ENCODE measurements at regions not wholly inside any gene's neighbourhood (a gene's known extent, or its start where the extent isn't known, plus 50 kb on each side); places are given as distances from the start of the nearest gene placed in this dataset.

DNA sequence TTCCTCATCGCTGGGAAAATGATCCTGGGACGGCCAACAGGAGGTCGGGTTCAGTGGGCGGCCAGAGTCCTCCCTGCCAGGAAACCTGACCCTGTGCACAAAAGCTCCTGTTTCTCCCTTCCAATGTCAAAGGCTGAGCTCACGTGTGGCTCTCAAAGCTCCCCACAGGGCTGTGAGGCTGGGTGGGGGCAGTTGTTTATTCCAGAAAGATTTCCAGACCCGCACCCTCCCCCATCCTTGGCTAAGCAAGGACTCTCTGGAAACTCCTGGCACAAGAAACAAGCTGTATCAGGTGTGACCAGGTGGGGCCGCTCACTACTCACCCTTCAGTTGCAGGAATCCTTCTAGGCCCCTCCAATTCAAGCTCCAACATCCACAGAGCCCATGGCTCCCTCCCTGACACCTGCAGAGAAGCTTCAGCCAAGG lies 131.9 kb downstream of the SHANK2 start:
- 0 to 11% methylated on average over 1 to 5 of the region's 7 CpGs for WGBS, 2 donors (ENCODE audit: low coverage in 1 of 2)
- Histone ChIP-seq H3K27me3 (peaks cover 27% of the 10 kb centered on the region), H3K4me1 (no peaks in the 10 kb centered on the region), H3K27ac (no peak overlapping the region), H3K36me3 (no peaks in the 10 kb centered on the region), H3K4me3 (no peak overlapping the region), H3K9me3 (no peaks in the 10 kb centered on the region)
- ATAC-seq: no peak
- TF ChIP-seq POLR2A (IDR thresholded peaks at IDR 0.05) (no peak), POLR2AphosphoS5 (IDR thresholded peaks at IDR 0.05) (no peak), EP300 (IDR thresholded peaks at IDR 0.05) (no peak)
- TF ChIP-seq, protein P1, sequence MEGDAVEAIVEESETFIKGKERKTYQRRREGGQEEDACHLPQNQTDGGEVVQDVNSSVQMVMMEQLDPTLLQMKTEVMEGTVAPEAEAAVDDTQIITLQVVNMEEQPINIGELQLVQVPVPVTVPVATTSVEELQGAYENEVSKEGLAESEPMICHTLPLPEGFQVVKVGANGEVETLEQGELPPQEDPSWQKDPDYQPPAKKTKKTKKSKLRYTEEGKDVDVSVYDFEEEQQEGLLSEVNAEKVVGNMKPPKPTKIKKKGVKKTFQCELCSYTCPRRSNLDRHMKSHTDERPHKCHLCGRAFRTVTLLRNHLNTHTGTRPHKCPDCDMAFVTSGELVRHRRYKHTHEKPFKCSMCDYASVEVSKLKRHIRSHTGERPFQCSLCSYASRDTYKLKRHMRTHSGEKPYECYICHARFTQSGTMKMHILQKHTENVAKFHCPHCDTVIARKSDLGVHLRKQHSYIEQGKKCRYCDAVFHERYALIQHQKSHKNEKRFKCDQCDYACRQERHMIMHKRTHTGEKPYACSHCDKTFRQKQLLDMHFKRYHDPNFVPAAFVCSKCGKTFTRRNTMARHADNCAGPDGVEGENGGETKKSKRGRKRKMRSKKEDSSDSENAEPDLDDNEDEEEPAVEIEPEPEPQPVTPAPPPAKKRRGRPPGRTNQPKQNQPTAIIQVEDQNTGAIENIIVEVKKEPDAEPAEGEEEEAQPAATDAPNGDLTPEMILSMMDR (IDR thresholded peaks at IDR 0.05): no peak

DNA sequence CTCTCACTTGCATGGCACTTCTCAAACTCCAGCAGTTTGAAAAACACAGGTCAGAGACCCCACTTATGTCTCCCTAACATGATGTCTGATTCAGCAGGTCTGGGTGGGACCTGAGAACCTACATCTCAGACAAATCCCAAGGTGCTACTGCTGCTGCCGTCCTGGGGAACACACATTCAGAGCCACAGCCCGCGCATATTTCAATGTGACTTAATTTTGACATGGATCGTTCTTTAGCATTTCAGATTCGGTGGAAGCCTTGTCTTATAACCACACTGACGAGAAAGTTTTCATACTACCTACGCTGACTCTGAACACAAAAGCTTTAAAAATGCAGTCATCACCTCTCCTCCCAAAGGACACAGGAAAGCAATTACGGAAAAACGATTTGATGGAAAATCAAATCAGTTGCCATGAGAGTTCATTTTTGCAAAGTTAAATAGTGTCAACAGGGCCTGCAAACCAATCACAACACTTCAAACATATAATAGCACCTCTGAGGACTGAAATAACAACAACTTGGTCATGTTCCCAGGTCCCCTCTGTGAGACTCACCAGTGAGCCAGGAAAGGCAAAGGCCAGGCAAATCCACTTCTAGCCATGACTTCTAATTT lies 132.6 kb downstream of the SHANK2 start:
- WGBS, 2 donors (ENCODE audit: low coverage in 1 of 2): 63 to 80% methylated on average over 6 to 8 of the region's 9 CpGs
- H3K27me3 ChIP-seq: peaks cover 34% of the 10 kb centered on the region
- no peaks in the 10 kb centered on the region for H3K36me3 ChIP-seq
- H3K4me1 ChIP-seq: no peaks in the 10 kb centered on the region
- no peak overlapping the region for H3K27ac ChIP-seq
- TF ChIP-seq POLR2A (IDR thresholded peaks at IDR 0.05) (no peak), EP300 (IDR thresholded peaks at IDR 0.05) (no peak), POLR2AphosphoS5 (IDR thresholded peaks at IDR 0.05) (no peak)
- TF ChIP-seq, protein P1 (IDR thresholded peaks at IDR 0.05): no peak
- ATAC-seq: no peak
- no peaks in the 10 kb centered on the region for H3K9me3 ChIP-seq
- H3K4me3 ChIP-seq: no peak overlapping the region

DNA sequence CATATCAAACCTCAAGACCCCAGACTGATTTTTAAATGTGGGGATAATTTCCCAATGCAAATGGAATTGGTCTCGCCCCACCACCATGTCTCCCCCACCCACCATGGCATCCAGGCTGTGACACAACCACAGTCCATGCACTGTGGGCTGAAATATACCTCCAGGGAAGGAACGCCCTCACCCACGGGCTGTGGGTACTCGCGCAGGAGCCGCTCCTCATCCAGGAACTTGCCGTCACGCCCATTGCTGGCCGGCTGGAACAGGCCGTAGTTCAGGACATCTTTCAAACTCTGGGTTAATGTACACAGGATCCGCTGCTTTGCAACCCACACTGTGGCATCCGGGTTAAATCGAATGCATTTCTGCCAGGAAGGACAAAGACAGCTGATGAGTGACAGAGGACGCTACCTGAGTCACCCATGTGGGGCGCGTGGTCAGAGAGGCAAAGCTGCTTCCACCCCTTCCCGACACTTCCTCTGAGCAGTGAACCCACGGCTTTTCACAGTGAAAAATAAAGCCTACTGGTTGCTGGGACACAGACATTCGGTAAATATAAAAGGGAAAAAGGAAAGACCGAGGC lies 133.6 kb downstream of the SHANK2 start:
- 71% methylated on average over 9 of the region's 20 CpGs; no CpG with 5 or more reads in 1 of the 2 donors for WGBS, 2 donors (ENCODE audit: low coverage in 1 of 2)
- no peak for TF ChIP-seq EP300 (IDR thresholded peaks at IDR 0.05)
- TF ChIP-seq POLR2A (IDR thresholded peaks at IDR 0.05): no peak
- no peak for TF ChIP-seq POLR2AphosphoS5 (IDR thresholded peaks at IDR 0.05)
- TF ChIP-seq, protein P1 (IDR thresholded peaks at IDR 0.05): no peak
- no peak overlapping the region for H3K27ac ChIP-seq
- H3K36me3 ChIP-seq: no peaks in the 10 kb centered on the region
- no peaks in the 10 kb centered on the region for H3K4me1 ChIP-seq
- no peak for ATAC-seq
- H3K9me3 ChIP-seq: no peaks in the 10 kb centered on the region
- H3K4me3 ChIP-seq: no peak overlapping the region
- peaks cover 44% of the 10 kb centered on the region for H3K27me3 ChIP-seq

DNA sequence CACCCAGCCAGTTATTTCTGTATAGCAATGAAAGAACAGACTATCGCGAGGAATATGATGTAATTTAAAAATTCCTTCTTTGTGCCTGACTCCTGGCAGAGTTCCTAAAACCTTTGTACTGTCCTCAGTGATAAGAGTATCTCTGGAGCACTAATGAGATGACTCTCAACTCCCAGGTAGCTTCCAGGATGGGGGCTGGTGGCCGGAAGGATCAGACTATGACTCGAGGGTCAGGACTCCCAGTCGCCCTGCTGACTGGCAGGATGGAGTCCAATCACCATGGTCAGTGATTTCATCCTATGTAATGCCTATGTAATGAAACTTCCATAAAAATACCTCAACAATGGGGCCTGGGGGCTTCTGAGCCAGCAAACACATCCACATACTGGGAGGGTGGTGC lies 135.1 kb downstream of the SHANK2 start:
- ATAC-seq: no peak
- no peaks in the 10 kb centered on the region for H3K4me1 ChIP-seq
- WGBS, 2 donors (ENCODE audit: low coverage in 1 of 2): 97% methylated on average over 3 of the region's 5 CpGs; no CpG with 5 or more reads in 1 of the 2 donors
- H3K36me3 ChIP-seq: no peaks in the 10 kb centered on the region
- no peak overlapping the region for H3K27ac ChIP-seq
- TF ChIP-seq, protein P1 (IDR thresholded peaks at IDR 0.05): no peak
- TF ChIP-seq EP300 (IDR thresholded peaks at IDR 0.05): no peak
- TF ChIP-seq POLR2A (IDR thresholded peaks at IDR 0.05): no peak
- TF ChIP-seq POLR2AphosphoS5 (IDR thresholded peaks at IDR 0.05): no peak
- H3K9me3 ChIP-seq: no peaks in the 10 kb centered on the region
- peaks cover 57% of the 10 kb centered on the region for H3K27me3 ChIP-seq
- H3K4me3 ChIP-seq: no peak overlapping the region

DNA sequence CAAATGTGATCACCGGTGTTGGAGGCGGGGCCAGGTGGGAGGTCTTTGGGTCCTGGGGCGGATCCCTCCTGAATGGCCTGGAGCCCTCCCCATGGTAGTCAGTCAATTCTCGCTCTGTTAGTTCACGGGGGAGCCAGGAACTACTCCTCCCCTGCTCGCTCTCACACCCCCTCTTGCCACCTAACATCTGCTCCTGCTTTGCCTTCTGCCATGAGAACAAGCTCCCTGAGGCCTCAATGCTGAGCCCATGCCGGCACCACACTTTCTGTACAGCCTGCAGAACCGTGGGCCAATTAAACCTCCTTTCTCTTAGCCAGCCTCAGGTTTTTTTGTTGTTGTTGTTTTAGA lies 135.7 kb downstream of the SHANK2 start:
- Histone ChIP-seq H3K27me3 (peaks cover 63% of the 10 kb centered on the region), H3K4me3 (no peak overlapping the region), H3K9me3 (no peaks in the 10 kb centered on the region), H3K4me1 (no peaks in the 10 kb centered on the region), H3K36me3 (no peaks in the 10 kb centered on the region), H3K27ac (no peak overlapping the region)
- 100% methylated on average over 4 of the region's 8 CpGs; no CpG with 5 or more reads in 1 of the 2 donors for WGBS, 2 donors (ENCODE audit: low coverage in 1 of 2)
- TF ChIP-seq POLR2A (IDR thresholded peaks at IDR 0.05) (no peak), POLR2AphosphoS5 (IDR thresholded peaks at IDR 0.05) (no peak), EP300 (IDR thresholded peaks at IDR 0.05) (no peak)
- ATAC-seq: no peak

All from gastroesophageal sphincter (tissue), 4 donors.